Activated naive CD4-positive, alpha-beta T cell treated with anti-CD3 and anti-CD28 coated beads, Interleukin-2, amount 10 ng/mL, durations not matched to agents 7 days and 5 days (primary cell): ENCODE measurements at regions not wholly inside any gene's neighbourhood (a gene's known extent, or its start where the extent isn't known, plus 50 kb on each side); places are given as distances from the start of the nearest gene placed in this dataset.

Source experiments
- CTCF ChIA-PET: fragments of 350-600 bp; sonication (Branson Sonifier 250); formaldehyde crosslinking; loops from one replicate; lab custom pipeline; 2021; ENCODE audit warnings: antibody characterized with exemption; lab: Charles Lee
- DNase-seq: peaks from one replicate; pipeline ENCODE4 v3.0.0-alpha.2; 2020
- H3K27ac Mint-ChIP-seq: one replicate; pipeline ENCODE4 v1.8.0; 2021; ENCODE audit warnings: mild to moderate bottlenecking, moderate library complexity, mixed read lengths
- H3K27me3 Mint-ChIP-seq: one replicate; pipeline ENCODE4 v1.8.0; 2021; ENCODE audit warnings: mild to moderate bottlenecking, mixed read lengths
- H3K36me3 Mint-ChIP-seq: one replicate; pipeline ENCODE4 v1.8.0; 2021; ENCODE audit warnings: mixed read lengths
- H3K4me1 Mint-ChIP-seq: one replicate; pipeline ENCODE4 v1.8.0; 2021; ENCODE audit warnings: mixed read lengths
- H3K4me3 Mint-ChIP-seq: one replicate; pipeline ENCODE4 v1.8.0; 2021; ENCODE audit warnings: mild to moderate bottlenecking, moderate library complexity, mixed read lengths
- H3K9me3 Mint-ChIP-seq: one replicate; pipeline ENCODE4 v1.8.0; 2021; ENCODE audit warnings: mixed read lengths

- Mint-ChIP-seq H3K36me3 (no peaks in the 10 kb centered on the region), H3K4me3 (no peak overlapping the region), H3K27ac (no peak overlapping the region), H3K4me1 (peaks cover 21% of the 10 kb centered on the region), H3K27me3 (peaks cover 5% of the 10 kb centered on the region), H3K9me3 (no peaks in the 10 kb centered on the region)
- CTCF ChIA-PET, result no interaction called here
- DNase-seq, result no peak
Observed at GRCh38 chr14:97417331-97417730, 620.1 kb downstream of the VRK1 start.

GRCh38 chr14:97420211-97420610 is 623.0 kb downstream of the VRK1 start:
- CTCF ChIA-PET, result no interaction called here
- no peaks in the 10 kb centered on the region for H3K9me3 Mint-ChIP-seq
- H3K36me3 Mint-ChIP-seq, result no peaks in the 10 kb centered on the region
- H3K4me1 Mint-ChIP-seq, result peaks cover 18% of the 10 kb centered on the region
- H3K27me3 Mint-ChIP-seq, result no peaks in the 10 kb centered on the region
- no peak overlapping the region for H3K27ac Mint-ChIP-seq
- no peak overlapping the region for H3K4me3 Mint-ChIP-seq
- no peak for DNase-seq

GRCh38 chr14:97426776-97427175 is 629.6 kb downstream of the VRK1 start:
- Mint-ChIP-seq H3K4me1 (no peaks in the 10 kb centered on the region), H3K36me3 (peaks cover 6% of the 10 kb centered on the region)

GRCh38 chr14:97428808-97429440 is 631.7 kb downstream of the VRK1 start:
- DNase-seq, result no peak
- H3K36me3 Mint-ChIP-seq, result peaks cover 6% of the 10 kb centered on the region
- H3K4me1 Mint-ChIP-seq, result no peaks in the 10 kb centered on the region
- CTCF ChIA-PET, result interaction anchor here (1.0 kb wide), 1 partner anchor 207 kb away, joined by 3 read pairs; no protein-coding TSS in a partner anchor
- peaks cover 4% of the 10 kb centered on the region for H3K27me3 Mint-ChIP-seq
- H3K9me3 Mint-ChIP-seq, result peaks cover 3% of the 10 kb centered on the region
- no peak overlapping the region for H3K27ac Mint-ChIP-seq
- no peak overlapping the region for H3K4me3 Mint-ChIP-seq

More at GRCh38 chr14:97426776-97427175, 629.6 kb downstream of the VRK1 start:
- Mint-ChIP-seq H3K27ac (no peak overlapping the region), H3K27me3 (peaks cover 4% of the 10 kb centered on the region), H3K9me3 (peaks cover 3% of the 10 kb centered on the region), H3K4me3 (no peak overlapping the region)
- CTCF ChIA-PET, result no interaction called here
- no peak for DNase-seq

- H3K4me1 Mint-ChIP-seq, result no peaks in the 10 kb centered on the region
- H3K9me3 Mint-ChIP-seq, result peaks cover 3% of the 10 kb centered on the region
- H3K36me3 Mint-ChIP-seq, result peaks cover 3% of the 10 kb centered on the region
- DNase-seq, result no peak
- no peak overlapping the region for H3K27ac Mint-ChIP-seq
- no peak overlapping the region for H3K4me3 Mint-ChIP-seq
- CTCF ChIA-PET, result no interaction called here
- peaks cover 4% of the 10 kb centered on the region for H3K27me3 Mint-ChIP-seq
Observed at GRCh38 chr14:97432586-97432985, 635.4 kb downstream of the VRK1 start.

- peak overlapping the region; percentile 93 for H3K27ac Mint-ChIP-seq
- peaks cover 31% of the 10 kb centered on the region for H3K4me1 Mint-ChIP-seq
- CTCF ChIA-PET, result no interaction called here
- no peaks in the 10 kb centered on the region for H3K27me3 Mint-ChIP-seq
- peaks cover 7% of the 10 kb centered on the region for H3K9me3 Mint-ChIP-seq
- H3K4me3 Mint-ChIP-seq, result no peak overlapping the region
- H3K36me3 Mint-ChIP-seq, result no peaks in the 10 kb centered on the region
- DNase-seq, result no peak
Observed at GRCh38 chr14:97441740-97442362, 644.7 kb downstream of the VRK1 start.

GRCh38 chr14:97442363-97442762 is 645.2 kb downstream of the VRK1 start:
- H3K27me3 Mint-ChIP-seq, result no peaks in the 10 kb centered on the region
- peaks cover 7% of the 10 kb centered on the region for H3K9me3 Mint-ChIP-seq
- H3K4me3 Mint-ChIP-seq, result no peak overlapping the region
- CTCF ChIA-PET, result no interaction called here
- peak; percentile 38 for DNase-seq
- peaks cover 31% of the 10 kb centered on the region for H3K4me1 Mint-ChIP-seq
- H3K36me3 Mint-ChIP-seq, result no peaks in the 10 kb centered on the region
- peak overlapping the region; percentile 93 for H3K27ac Mint-ChIP-seq

GRCh38 chr14:97443412-97443811 is 646.2 kb downstream of the VRK1 start:
- H3K9me3 Mint-ChIP-seq, result no peaks in the 10 kb centered on the region
- no peak overlapping the region for H3K4me3 Mint-ChIP-seq
- H3K4me1 Mint-ChIP-seq, result peaks cover 31% of the 10 kb centered on the region
- DNase-seq, result no peak
- H3K27me3 Mint-ChIP-seq, result no peaks in the 10 kb centered on the region
- no peaks in the 10 kb centered on the region for H3K36me3 Mint-ChIP-seq
- CTCF ChIA-PET, result interaction anchor here (0.6 kb wide), 1 partner anchor 270 kb away, joined by 5 read pairs; no protein-coding TSS in a partner anchor
- no peak overlapping the region for H3K27ac Mint-ChIP-seq

- Mint-ChIP-seq H3K27me3 (no peaks in the 10 kb centered on the region), H3K4me3 (no peak overlapping the region)
Observed at GRCh38 chr14:97444248-97444647, 647.1 kb downstream of the VRK1 start.

GRCh38 chr14:97445367-97445766 is 648.2 kb downstream of the VRK1 start:
- no peaks in the 10 kb centered on the region for H3K9me3 Mint-ChIP-seq
- H3K36me3 Mint-ChIP-seq, result no peaks in the 10 kb centered on the region
- no peak overlapping the region for H3K4me3 Mint-ChIP-seq
- H3K27me3 Mint-ChIP-seq, result no peaks in the 10 kb centered on the region
- peaks cover 23% of the 10 kb centered on the region for H3K4me1 Mint-ChIP-seq
- no peak overlapping the region for H3K27ac Mint-ChIP-seq
- DNase-seq, result no peak
- CTCF ChIA-PET, result interaction anchor here (1.1 kb wide), 1 partner anchor 10 kb away, joined by 3 read pairs; no protein-coding TSS in a partner anchor

More at GRCh38 chr14:97444248-97444647, 647.1 kb downstream of the VRK1 start:
- CTCF ChIA-PET, result interaction anchor here (1.1 kb wide), 1 partner anchor 9 kb away, joined by 3 read pairs; no protein-coding TSS in a partner anchor
- no peaks in the 10 kb centered on the region for H3K36me3 Mint-ChIP-seq
- no peak for DNase-seq
- no peak overlapping the region for H3K27ac Mint-ChIP-seq
- H3K9me3 Mint-ChIP-seq, result no peaks in the 10 kb centered on the region
- peaks cover 29% of the 10 kb centered on the region for H3K4me1 Mint-ChIP-seq

GRCh38 chr14:97446087-97446486 is 648.9 kb downstream of the VRK1 start:
- Mint-ChIP-seq H3K36me3 (no peaks in the 10 kb centered on the region), H3K27ac (no peak overlapping the region), H3K4me3 (no peak overlapping the region), H3K27me3 (no peaks in the 10 kb centered on the region), H3K9me3 (no peaks in the 10 kb centered on the region), H3K4me1 (peaks cover 21% of the 10 kb centered on the region)
- CTCF ChIA-PET, result no interaction called here
- DNase-seq, result peak; percentile 32

- peaks cover 12% of the 10 kb centered on the region for H3K36me3 Mint-ChIP-seq
- no peak for DNase-seq
- H3K27me3 Mint-ChIP-seq, result no peaks in the 10 kb centered on the region
- no peak overlapping the region for H3K4me3 Mint-ChIP-seq
- CTCF ChIA-PET, result no interaction called here
- H3K9me3 Mint-ChIP-seq, result peaks cover 7% of the 10 kb centered on the region
- H3K4me1 Mint-ChIP-seq, result peaks cover 19% of the 10 kb centered on the region
- no peak overlapping the region for H3K27ac Mint-ChIP-seq
Observed at GRCh38 chr14:97452314-97452713, 655.1 kb downstream of the VRK1 start.

GRCh38 chr14:97453991-97454390 is 656.8 kb downstream of the VRK1 start:
- peaks cover 17% of the 10 kb centered on the region for H3K9me3 Mint-ChIP-seq
- peaks cover 36% of the 10 kb centered on the region for H3K4me1 Mint-ChIP-seq
- DNase-seq, result no peak
- H3K36me3 Mint-ChIP-seq, result peaks cover 20% of the 10 kb centered on the region
- no peak overlapping the region for H3K27ac Mint-ChIP-seq
- CTCF ChIA-PET, result no interaction called here
- H3K27me3 Mint-ChIP-seq, result no peaks in the 10 kb centered on the region
- H3K4me3 Mint-ChIP-seq, result no peak overlapping the region

- no peak for DNase-seq
- peaks cover 33% of the 10 kb centered on the region for H3K36me3 Mint-ChIP-seq
- no peaks in the 10 kb centered on the region for H3K27me3 Mint-ChIP-seq
- H3K4me3 Mint-ChIP-seq, result no peak overlapping the region
- peaks cover 52% of the 10 kb centered on the region for H3K4me1 Mint-ChIP-seq
- CTCF ChIA-PET, result interaction anchor here (1.2 to 1.3 kb wide), 2 partner anchors 42 to 86 kb away, joined by 3 to 4 read pairs; no protein-coding TSS in a partner anchor
- peaks cover 23% of the 10 kb centered on the region for H3K9me3 Mint-ChIP-seq
- H3K27ac Mint-ChIP-seq, result peak overlapping the region; percentile 96
Observed at GRCh38 chr14:97456462-97456861, 659.3 kb downstream of the VRK1 start.

GRCh38 chr14:97456958-97457357 is 659.8 kb downstream of the VRK1 start:
- H3K4me1 Mint-ChIP-seq, result peaks cover 52% of the 10 kb centered on the region
- peaks cover 28% of the 10 kb centered on the region for H3K9me3 Mint-ChIP-seq
- H3K36me3 Mint-ChIP-seq, result peaks cover 38% of the 10 kb centered on the region
- H3K27me3 Mint-ChIP-seq, result no peaks in the 10 kb centered on the region
- peak; percentile 68 for DNase-seq
- H3K4me3 Mint-ChIP-seq, result peak overlapping the region; percentile 46
- CTCF ChIA-PET, result interaction anchor here (0.6 to 1.6 kb wide), 3 partner anchors 43 to 157 kb away, joined by 3 to 4 read pairs (median 4); no protein-coding TSS in a partner anchor
- H3K27ac Mint-ChIP-seq, result peak overlapping the region; percentile 96
